ENCODE measurements at regions not wholly inside any gene's neighbourhood (a gene's known extent, or its start where the extent isn't known, plus 50 kb on each side); places are given as distances from the start of the nearest gene placed in this dataset.
"Not testable (repeated sequence)": the region's sequence is repeated elsewhere in the genome, so short reads cannot be mapped to it uniquely, and the experiment has no call there.

GRCh38 chr6:8845690-8846089 lies 410.3 kb upstream of the SLC35B3 start:
- DNase-seq (ENCODE audit: low read depth in 2 of 2): no peak

- DNase-seq (ENCODE audit: low read depth in 2 of 2): no peak
These were observed 409.6 kb upstream of the SLC35B3 start for GRCh38 chr6:8844968-8845367.

DNA sequence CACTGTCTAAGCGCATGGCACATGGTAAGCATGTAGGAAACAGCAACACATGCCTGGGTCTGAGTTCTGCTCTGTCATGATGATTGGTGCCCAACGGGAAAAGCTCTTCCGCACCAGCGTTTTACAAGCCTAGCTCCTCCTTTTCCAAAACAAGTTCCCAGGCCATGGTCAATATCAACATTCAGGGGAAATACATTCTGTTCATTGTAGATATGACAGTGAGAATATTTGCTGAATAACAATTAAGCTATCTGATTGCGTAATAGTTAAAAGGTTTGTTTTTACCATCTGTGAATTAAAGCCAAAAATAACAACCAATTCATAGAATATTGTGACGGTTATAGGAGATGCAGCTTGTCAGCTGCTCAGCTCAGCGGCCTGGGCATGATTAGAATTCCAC lies 404.3 kb upstream of the SLC35B3 start:
- no peak for DNase-seq (ENCODE audit: low read depth in 2 of 2)

GRCh38 chr6:8837343-8837742 lies 402.0 kb upstream of the SLC35B3 start:
- DNase-seq (ENCODE audit: low read depth in 2 of 2): no peak

GRCh38 chr6:8832695-8833094 lies 397.4 kb upstream of the SLC35B3 start:
- DNase-seq (ENCODE audit: low read depth in 2 of 2): not testable (repeated sequence)

DNA sequence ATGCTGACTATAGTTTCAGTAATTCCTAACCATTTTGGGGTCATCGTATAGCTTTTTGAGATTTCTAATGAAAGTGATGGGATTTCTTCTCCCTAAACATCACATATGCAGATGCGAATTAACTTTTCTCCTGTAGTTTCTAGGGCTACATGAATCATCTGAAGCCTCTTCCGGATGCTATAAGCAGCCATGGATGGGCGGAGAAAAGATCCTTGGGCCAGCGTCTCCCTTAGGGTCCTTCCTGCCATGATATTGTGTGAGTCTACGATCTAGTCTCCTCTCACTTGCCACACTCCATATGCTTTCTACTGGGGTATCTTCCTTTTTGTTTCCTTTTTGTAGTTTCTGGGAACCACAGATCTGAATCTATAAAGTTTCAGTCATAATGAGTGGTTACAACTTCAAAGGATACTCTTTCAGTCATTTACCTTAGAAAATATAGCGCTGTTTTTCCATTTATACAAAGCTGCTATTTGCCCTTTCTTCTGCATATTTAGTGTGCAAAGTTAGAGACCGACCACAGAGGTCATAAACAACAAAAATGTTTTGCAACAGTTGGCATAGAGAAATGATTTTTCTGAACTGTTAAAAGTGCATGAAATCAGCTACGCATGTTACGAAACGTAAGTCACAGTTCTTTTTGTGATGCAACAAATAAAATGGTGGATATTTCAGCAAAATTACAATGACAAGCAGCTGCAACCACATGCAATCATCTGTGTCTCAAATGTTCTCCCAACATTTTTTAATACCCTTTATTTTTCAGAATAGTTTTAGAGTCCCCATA lies 396.2 kb upstream of the SLC35B3 start:
- DNase-seq (ENCODE audit: low read depth in 2 of 2): no peak

- DNase-seq (ENCODE audit: low read depth in 2 of 2): no peak
These were observed 395.4 kb upstream of the SLC35B3 start for GRCh38 chr6:8830794-8831193.

- DNase-seq (ENCODE audit: low read depth in 2 of 2): no peak
These were observed 394.5 kb upstream of the SLC35B3 start for GRCh38 chr6:8829796-8830195.

- no peak for DNase-seq (ENCODE audit: low read depth in 2 of 2)
These were observed 394.0 kb upstream of the SLC35B3 start for GRCh38 chr6:8829296-8829695.

DNA sequence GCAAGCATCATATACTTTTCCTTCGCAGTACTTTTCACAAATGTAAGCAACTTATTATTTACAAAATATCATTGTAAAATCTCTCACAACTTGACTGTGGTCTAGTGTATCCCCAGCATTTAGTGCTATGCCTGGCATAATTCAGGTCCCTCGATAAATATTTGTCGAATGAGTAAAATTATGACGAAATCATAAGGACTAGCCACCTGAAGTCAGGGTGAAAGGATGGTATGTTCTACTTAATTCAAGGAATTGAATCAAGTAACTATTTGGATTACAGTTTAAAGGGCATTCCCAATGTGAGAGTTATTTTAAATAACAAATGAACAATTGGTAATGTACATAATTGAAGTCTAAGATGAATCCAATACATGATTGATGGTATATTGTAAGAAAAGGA lies 393.0 kb upstream of the SLC35B3 start:
- DNase-seq (ENCODE audit: low read depth in 2 of 2): no peak

DNA sequence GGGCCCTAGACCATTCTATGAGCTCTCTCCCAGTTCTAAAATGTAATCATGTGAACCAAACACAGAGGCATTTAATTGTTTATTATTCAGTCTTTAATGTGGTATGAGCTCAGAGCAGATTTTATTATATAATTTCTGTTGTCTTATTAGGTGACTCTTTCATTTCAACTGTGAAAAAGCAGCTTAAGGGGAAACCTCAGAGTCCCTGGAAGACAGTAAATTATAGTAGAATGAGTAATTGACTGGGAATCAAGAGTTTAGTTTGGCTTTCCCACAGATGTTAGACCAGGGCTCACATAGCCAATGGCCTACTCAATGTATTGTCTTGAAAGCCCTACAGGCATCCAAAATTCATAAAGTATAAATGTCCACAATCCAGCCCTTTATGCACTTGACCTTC lies 390.4 kb upstream of the SLC35B3 start:
- no peak for DNase-seq (ENCODE audit: low read depth in 2 of 2)

GRCh38 chr6:8821981-8822381 lies 386.6 kb upstream of the SLC35B3 start:
- DNase-seq (ENCODE audit: low read depth in 2 of 2): no peak

DNA sequence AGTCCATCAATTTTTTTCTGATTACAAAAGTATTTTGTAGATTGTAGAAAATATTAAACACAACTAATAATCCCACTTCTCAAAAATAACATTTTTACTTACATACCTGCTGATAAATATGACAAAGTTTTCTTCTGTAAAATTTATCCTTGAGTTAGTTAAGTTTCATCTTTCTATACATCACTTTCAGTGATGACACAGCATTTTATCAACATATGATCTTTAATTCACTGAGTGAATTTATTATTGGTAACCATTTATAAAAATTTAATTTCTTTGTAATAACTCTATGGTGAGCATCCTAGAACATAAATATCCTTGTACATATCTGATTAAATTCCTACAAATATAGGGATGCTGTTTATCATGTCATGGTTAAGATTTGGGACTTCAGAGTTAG lies 385.0 kb upstream of the SLC35B3 start:
- no peak for DNase-seq (ENCODE audit: low read depth in 2 of 2)

- DNase-seq (ENCODE audit: low read depth in 2 of 2): no peak
These were observed 384.1 kb upstream of the SLC35B3 start for GRCh38 chr6:8819446-8819845.

- no peak for DNase-seq (ENCODE audit: low read depth in 2 of 2)
These were observed 379.2 kb upstream of the SLC35B3 start for GRCh38 chr6:8814440-8815000.

DNA sequence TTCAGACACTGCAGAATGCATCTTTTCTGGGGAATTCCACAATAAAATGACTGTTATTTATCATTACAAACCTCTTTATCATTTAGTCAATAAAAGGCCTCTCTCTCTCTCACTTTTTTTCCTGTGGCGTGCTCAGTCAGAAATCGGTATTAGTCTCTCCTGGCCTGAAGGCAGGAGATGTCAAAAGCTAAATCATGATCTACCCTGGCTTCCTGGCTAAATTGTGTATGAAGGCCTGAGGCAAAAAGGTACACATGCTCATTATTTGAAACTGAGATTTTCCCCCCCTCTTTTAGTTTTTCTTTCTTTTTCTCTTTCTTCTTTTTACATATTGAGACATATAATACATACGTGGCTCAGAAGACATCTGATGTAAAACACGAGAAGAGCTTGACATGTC lies 375.0 kb upstream of the SLC35B3 start:
- DNase-seq (ENCODE audit: low read depth in 2 of 2): no peak

DNA sequence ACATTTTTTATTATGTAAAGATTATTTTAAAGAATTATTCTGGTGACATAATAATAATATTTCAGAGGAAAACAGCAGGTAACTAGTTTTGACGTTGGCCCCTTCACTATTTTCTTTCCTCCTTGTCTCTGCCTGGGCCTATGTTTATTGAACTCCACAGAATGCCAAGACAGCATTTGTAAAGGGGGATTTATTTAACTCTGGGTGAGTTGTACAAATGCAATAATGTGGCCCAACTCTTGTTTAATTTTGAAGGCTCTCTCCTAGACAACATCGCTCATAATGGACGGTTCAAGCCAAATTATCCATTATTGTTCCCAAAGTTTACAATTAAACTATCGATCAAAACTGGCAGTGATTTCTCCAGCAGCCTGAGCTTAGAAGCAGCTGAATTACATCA lies 374.3 kb upstream of the SLC35B3 start:
- no peak for DNase-seq (ENCODE audit: low read depth in 2 of 2)

DNA sequence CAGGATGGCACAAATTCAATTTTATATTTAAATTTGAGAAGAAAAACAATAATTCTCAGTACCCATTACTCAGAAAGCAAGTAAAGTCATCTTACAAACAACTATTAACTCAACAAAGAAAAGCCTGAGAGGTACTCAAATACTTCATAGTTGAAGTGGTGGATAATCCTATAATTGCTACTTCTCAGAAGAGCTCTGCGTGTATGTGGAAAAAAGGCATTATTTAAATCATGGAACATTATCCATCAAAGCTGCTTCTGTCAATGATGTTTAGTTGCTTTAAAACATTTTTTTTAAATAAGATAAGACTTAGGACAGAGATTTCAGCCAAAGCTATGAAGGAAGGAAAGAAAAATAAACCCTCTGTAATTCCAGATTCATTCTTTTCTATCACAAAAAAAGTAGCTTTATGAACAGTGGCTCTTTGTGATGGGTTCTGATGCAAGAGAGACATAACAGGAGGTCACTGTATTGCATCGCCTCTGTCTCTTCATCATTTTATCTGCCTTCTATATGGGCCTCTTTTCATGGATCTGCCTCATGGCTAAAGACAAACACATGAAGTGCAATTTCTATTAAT lies 367.9 kb upstream of the SLC35B3 start:
- DNase-seq (ENCODE audit: low read depth in 2 of 2): no peak

DNA sequence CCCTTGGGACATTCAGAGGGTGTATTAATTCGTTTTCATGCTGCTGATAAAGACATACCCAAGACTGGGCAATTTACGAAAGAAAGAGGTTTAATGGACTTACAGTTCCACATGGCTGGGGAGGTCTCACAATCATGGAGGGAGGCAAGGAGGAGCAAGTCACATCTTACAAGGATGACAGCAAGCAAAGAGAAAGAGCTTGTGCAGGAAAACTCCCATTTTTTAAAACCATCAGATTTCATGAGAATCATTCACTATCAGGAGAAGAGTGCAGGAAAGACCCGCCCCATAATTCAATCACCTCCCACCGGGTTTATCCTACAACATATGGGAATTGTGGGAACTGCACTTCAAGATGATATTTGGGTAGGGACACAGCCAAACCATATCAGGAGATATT lies 367.1 kb upstream of the SLC35B3 start:
- not testable (repeated sequence) for DNase-seq (ENCODE audit: low read depth in 2 of 2)

GRCh38 chr6:8794420-8794819 lies 359.1 kb upstream of the SLC35B3 start:
- no peak for DNase-seq (ENCODE audit: low read depth in 2 of 2)

DNA sequence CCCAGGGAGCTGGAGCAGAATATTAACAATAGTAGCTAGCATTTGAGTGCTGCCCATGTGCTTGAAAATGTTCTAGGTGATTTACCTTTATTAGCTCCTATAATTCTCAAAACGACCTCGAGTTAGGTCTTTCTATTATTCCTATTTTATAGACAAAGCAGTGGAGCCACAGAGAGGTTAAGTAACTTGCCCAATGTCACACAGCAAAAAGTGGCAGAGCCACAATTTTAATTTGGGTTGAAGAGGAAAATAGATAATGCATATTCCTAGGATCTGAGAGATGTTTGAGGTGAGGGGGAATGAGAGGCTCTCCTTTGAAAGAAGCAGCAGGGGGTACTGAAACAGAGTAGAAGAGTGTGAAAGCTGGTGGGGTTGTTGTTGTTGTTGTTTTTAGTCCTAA lies 354.5 kb upstream of the SLC35B3 start:
- DNase-seq (ENCODE audit: low read depth in 2 of 2): no peak

- no peak for DNase-seq (ENCODE audit: low read depth in 2 of 2)
These were observed 349.9 kb upstream of the SLC35B3 start for GRCh38 chr6:8785223-8785622.

DNA sequence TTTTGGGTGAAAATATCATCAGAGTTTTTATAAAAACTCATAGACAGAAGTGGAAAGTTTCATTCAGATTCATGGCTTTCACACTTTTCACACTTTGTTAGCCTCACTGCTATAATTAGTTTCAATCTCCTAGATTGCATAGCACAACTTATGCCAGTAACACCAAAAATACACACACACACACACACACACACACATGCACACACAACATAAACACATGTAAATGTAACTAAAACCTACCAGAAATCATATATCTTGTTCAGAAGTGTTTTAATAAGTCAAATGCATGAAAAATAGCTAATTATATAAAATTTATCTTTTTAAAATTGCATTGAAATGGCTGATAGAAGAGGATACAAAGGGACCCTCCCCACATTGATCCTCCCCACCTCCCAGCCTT lies 347.8 kb upstream of the SLC35B3 start:
- DNase-seq (ENCODE audit: low read depth in 2 of 2): no peak
